Neural cell (in vitro differentiated cells): ENCODE measurements at regions not wholly inside any gene's neighbourhood (a gene's known extent, or its start where the extent isn't known, plus 50 kb on each side); places are given as distances from the start of the nearest gene placed in this dataset.

Experiments
- CTCF ChIP-seq: fragments of 450-650 bp; IDR thresholded peaks from 2 replicates; pipeline ENCODE4 v1.5.1; 2014; ENCODE audit warnings: antibody characterized with exemption, mild to moderate bottlenecking, moderate library complexity; ENCODE audit not compliant: poor library complexity, severe bottlenecking
- EP300 ChIP-seq: fragments of 450-650 bp; conservative IDR thresholded peaks from 2 replicates; pipeline ENCODE4 v1.6.1; 2014; ENCODE audit warnings: antibody characterized with exemption, mild to moderate bottlenecking, moderate library complexity; ENCODE audit not compliant: poor library complexity, severe bottlenecking
- EZH2 ChIP-seq: fragments of 200-600, 300-800 bp; shearing (Covaris generic), sonication (generic); IDR thresholded peaks from 2 replicates; pipeline ENCODE4 v1.6.1; 2014; ENCODE audit warnings: antibody characterized with exemption, low read length, borderline replicate concordance, mild to moderate bottlenecking; ENCODE audit not compliant: insufficient read depth, poor library complexity, severe bottlenecking
- MXI1 ChIP-seq: fragments of 450-650 bp; conservative IDR thresholded peaks from 2 replicates; pipeline ENCODE4 v1.6.1; 2014; ENCODE audit warnings: antibody characterized with exemption, mild to moderate bottlenecking; ENCODE audit not compliant: poor library complexity, severe bottlenecking
- POLR2AphosphoS5 ChIP-seq: IDR thresholded peaks from 2 replicates; pipeline ENCODE4 v1.6.1; 2012
- RAD21 ChIP-seq: fragments of 450-650 bp; conservative IDR thresholded peaks from 2 replicates; pipeline ENCODE4 v1.6.1; 2014; ENCODE audit warnings: antibody characterized with exemption, mild to moderate bottlenecking, moderate library complexity
- REST ChIP-seq: IDR thresholded peaks from 2 replicates; pipeline ENCODE4 v1.6.1; 2012; ENCODE audit warnings: borderline replicate concordance
- SMC3 ChIP-seq: fragments of 450-650 bp; conservative IDR thresholded peaks from 2 replicates; pipeline ENCODE4 v1.6.1; 2014; ENCODE audit warnings: antibody characterized with exemption, mild to moderate bottlenecking, moderate library complexity; ENCODE audit not compliant: poor library complexity
- TAF1 ChIP-seq: IDR thresholded peaks from 2 replicates; pipeline ENCODE4 v1.6.1; 2012; ENCODE audit warnings: low read depth

DNA sequence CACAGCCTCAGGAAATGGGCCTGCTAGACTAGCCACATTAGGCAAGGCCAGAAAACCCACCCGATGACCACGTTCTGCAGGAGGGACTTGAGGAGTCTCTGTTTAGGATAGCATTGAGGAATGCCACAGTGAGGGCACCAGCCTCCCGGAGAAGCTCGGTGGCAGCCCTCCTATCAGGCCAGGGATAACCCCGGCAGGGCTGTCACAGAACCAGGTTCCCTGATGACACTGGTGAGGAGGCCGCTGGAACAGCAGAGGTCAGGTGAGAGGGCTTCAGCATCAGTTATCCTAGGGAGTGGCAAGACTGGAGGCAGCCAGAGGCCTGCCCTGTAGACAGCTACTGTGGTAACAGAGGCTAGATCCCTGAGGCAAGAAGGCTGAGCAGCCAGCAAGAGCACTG is 157.6 kb downstream of the MYLK4 start:
- no peak for TF ChIP-seq EZH2
- no peak for TF ChIP-seq REST
- no peak for TF ChIP-seq TAF1
- no peak for TF ChIP-seq CTCF
- no peak for TF ChIP-seq SMC3
- no peak for TF ChIP-seq POLR2AphosphoS5
- no peak for TF ChIP-seq EP300
- no peak for TF ChIP-seq RAD21
- TF ChIP-seq MXI1: no peak
